Fibroblast of lung (primary cell): ENCODE measurements at regions not wholly inside any gene's neighbourhood (a gene's known extent, or its start where the extent isn't known, plus 50 kb on each side); places are given as distances from the start of the nearest gene placed in this dataset.

Experiments used
- DNase-seq, 2 donors: peaks; one replicate each; pipeline versions ENCODE4 v3.0.0 to v3.0.0-alpha.2; 2010; ENCODE audit warnings: low read depth in 2 of 2
- H2AFZ ChIP-seq: 2 replicates; pipeline ENCODE4 v1.5.1; 2012; ENCODE audit warnings: low read length, control low read depth, inconsistent platforms
- H3K27ac ChIP-seq: 2 replicates; pipeline ENCODE4 v1.5.1; 2011; ENCODE audit warnings: low read length, control low read depth; ENCODE audit not compliant: insufficient read depth
- H3K27me3 ChIP-seq: 2 replicates; pipeline ENCODE4 v1.5.1; 2011; ENCODE audit warnings: mild to moderate bottlenecking, low read length; ENCODE audit not compliant: control insufficient read depth, insufficient read depth
- H3K36me3 ChIP-seq: 2 replicates; pipeline ENCODE4 v1.5.1; 2011; ENCODE audit warnings: low read length; ENCODE audit not compliant: control insufficient read depth, insufficient read depth
- H3K4me1 ChIP-seq: 2 replicates; pipeline ENCODE4 v1.5.1; 2011; ENCODE audit warnings: low read length; ENCODE audit not compliant: control insufficient read depth, insufficient read depth; ENCODE audit errors: extremely low read depth
- H3K4me2 ChIP-seq: 2 replicates; pipeline ENCODE4 v1.5.1; 2011; ENCODE audit warnings: low read length, control low read depth; ENCODE audit not compliant: insufficient read depth; ENCODE audit errors: extremely low read depth
- H3K4me3 ChIP-seq, 4 experiments: fragments of 200-600 bp in 1 of 4; sonication (generic) in 1 of 4; replicated peaks in 1 of 4; 2 replicates each; pipeline ENCODE4 v1.5.1; 2011 to 2016; ENCODE audit warnings: low read length in 4 of 4, low read depth in 3 of 4, mild to moderate bottlenecking in 3 of 4, control low read depth in 2 of 4, inconsistent platforms in 1 of 4, mixed read lengths in 1 of 4; ENCODE audit not compliant: insufficient read depth in 1 of 4; ENCODE audit errors: control extremely low read depth in 1 of 4
- H3K79me2 ChIP-seq: 2 replicates; pipeline ENCODE4 v1.5.1; 2012; ENCODE audit warnings: mild to moderate bottlenecking, low read length, inconsistent platforms; ENCODE audit not compliant: control insufficient read depth, insufficient read depth
- H3K9ac ChIP-seq: 2 replicates; pipeline ENCODE4 v1.5.1; 2011; ENCODE audit warnings: mild to moderate bottlenecking, low read length, control low read depth; ENCODE audit not compliant: insufficient read depth
- H3K9me3 ChIP-seq: 2 replicates; pipeline ENCODE4 v1.5.1; 2012; ENCODE audit warnings: low read depth, low read length; ENCODE audit not compliant: control insufficient read depth, insufficient read depth
- H4K20me1 ChIP-seq: 2 replicates; pipeline ENCODE4 v1.5.1; 2011; ENCODE audit warnings: low read length; ENCODE audit not compliant: control insufficient read depth, insufficient read depth; ENCODE audit errors: extremely low read depth
- EZH2 ChIP-seq: IDR thresholded peaks from 2 replicates; pipeline ENCODE4 v1.5.1; 2012; ENCODE audit warnings: low read length, control low read depth, mild to moderate bottlenecking; ENCODE audit errors: missing control alignments
- TF ChIP-seq, protein P1 (sequence below), 2 donors: IDR thresholded peaks in 1 of 2; conservative IDR thresholded peaks in 1 of 2; 1 replicate in 1 of 2; 2 replicates in 1 of 2; pipeline ENCODE4 v1.5.1; 2011 to 2012; ENCODE audit warnings: low read length in 2 of 2, control low read depth in 1 of 2, inconsistent platforms in 1 of 2, low read depth in 1 of 2, mild to moderate bottlenecking in 1 of 2

DNA sequence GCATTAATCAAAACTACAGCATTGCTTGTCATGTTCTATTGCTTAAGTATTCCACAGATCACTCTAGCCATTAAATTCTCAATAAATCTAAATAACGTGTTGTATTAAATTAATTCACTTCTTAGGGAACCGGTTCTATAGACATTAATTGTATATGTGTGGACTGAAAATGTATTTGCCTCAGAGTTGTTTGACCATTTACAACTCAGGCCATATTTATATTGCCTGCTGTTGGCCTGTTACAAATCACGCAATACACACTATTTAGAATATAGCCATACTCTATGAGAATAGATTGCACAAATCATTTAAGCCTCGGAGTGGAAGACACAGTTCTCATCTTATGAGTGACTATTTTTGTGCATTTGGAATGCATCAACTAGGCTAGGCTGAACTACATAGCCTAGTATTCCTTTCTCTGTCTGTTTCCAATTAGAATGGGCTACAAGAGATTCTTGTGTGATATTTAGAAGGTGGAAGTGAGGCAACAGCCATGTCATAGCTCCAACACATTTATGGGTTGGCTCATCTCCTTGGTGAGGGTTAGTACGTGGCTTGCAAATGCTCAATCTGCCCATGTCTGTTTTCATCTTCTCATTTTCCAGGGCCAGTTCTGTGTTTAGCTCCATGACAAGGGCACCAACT is 1116.1 kb downstream of the PCDH9 start:
- Histone ChIP-seq H3K79me2 (no peaks in the 10 kb centered on the region), H3K27ac (no peak overlapping the region), H3K27me3 (no peaks in the 10 kb centered on the region), H3K4me1 (no peaks in the 10 kb centered on the region), H3K4me2 (no peak overlapping the region), H3K9ac (no peak overlapping the region), H3K9me3 (no peaks in the 10 kb centered on the region), H3K36me3 (no peaks in the 10 kb centered on the region), H4K20me1 (no peaks in the 10 kb centered on the region), H2AFZ (no peak overlapping the region), H3K4me3 (no peak overlapping the region)
- TF ChIP-seq, protein P1, sequence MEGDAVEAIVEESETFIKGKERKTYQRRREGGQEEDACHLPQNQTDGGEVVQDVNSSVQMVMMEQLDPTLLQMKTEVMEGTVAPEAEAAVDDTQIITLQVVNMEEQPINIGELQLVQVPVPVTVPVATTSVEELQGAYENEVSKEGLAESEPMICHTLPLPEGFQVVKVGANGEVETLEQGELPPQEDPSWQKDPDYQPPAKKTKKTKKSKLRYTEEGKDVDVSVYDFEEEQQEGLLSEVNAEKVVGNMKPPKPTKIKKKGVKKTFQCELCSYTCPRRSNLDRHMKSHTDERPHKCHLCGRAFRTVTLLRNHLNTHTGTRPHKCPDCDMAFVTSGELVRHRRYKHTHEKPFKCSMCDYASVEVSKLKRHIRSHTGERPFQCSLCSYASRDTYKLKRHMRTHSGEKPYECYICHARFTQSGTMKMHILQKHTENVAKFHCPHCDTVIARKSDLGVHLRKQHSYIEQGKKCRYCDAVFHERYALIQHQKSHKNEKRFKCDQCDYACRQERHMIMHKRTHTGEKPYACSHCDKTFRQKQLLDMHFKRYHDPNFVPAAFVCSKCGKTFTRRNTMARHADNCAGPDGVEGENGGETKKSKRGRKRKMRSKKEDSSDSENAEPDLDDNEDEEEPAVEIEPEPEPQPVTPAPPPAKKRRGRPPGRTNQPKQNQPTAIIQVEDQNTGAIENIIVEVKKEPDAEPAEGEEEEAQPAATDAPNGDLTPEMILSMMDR (conservative IDR thresholded peaks at IDR 0.05 in 1 of 2, IDR thresholded peaks at IDR 0.05 in 1 of 2; ENCODE audit: low read depth in 1 of 2, low read length in 2 of 2), result no peak
- no peak for TF ChIP-seq EZH2
- DNase-seq, result no peak

DNA sequence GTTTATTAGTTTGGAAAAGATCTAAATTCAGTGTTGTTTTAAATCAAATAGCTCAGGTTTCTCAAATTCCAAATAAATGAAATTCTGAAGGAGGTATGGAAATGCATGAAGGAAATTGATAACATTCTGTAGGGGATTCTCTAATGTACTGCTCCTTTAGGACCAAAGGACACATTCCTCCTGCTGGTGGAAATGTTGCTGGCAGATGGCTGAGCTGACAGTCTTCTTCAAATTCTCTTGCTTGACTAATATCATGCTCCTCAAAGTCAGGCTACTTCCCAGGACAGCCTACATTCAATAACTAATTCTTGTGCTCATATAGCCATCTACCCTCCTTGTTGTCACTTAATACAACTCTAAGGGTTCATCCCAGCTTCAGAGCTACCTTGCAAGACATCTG is 1118.5 kb downstream of the PCDH9 start:
- no peak for DNase-seq
- Histone ChIP-seq H3K9ac (no peak overlapping the region), H4K20me1 (no peaks in the 10 kb centered on the region), H3K27ac (no peak overlapping the region), H3K4me2 (no peak overlapping the region), H3K27me3 (no peaks in the 10 kb centered on the region), H3K4me3 (no peak overlapping the region), H2AFZ (no peak overlapping the region), H3K9me3 (no peaks in the 10 kb centered on the region), H3K79me2 (no peaks in the 10 kb centered on the region), H3K4me1 (no peaks in the 10 kb centered on the region), H3K36me3 (no peaks in the 10 kb centered on the region)
- TF ChIP-seq EZH2, result no peak
- TF ChIP-seq, protein P1 (conservative IDR thresholded peaks at IDR 0.05 in 1 of 2, IDR thresholded peaks at IDR 0.05 in 1 of 2; ENCODE audit: low read depth in 1 of 2, low read length in 2 of 2), result no peak

DNA sequence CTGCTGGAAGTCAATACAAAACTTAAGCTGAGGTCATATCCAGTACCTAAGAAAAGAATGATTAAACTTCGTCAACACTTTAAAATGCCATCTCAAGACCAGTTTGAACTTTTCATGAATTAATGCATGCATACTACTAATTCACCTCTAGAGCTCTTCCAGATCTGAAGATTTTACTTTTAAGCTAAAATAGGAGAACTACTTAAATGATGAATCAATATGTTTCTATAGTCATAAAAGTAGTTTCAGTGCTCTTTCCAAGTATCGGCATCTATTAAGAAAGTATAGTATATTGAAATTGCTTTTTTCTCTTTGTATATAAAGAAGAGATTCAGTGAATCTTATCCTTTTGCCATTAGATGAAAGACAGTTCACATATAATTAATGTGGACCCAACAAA is 1123.9 kb downstream of the PCDH9 start:
- no peak for DNase-seq

More for the DNA sequence above, 1123.9 kb downstream of the PCDH9 start:
- H3K4me1 ChIP-seq, result no peaks in the 10 kb centered on the region
- H4K20me1 ChIP-seq, result no peaks in the 10 kb centered on the region
- H2AFZ ChIP-seq, result no peak overlapping the region
- TF ChIP-seq, protein P1 (conservative IDR thresholded peaks at IDR 0.05 in 1 of 2, IDR thresholded peaks at IDR 0.05 in 1 of 2; ENCODE audit: low read depth in 1 of 2, low read length in 2 of 2), result no peak
- TF ChIP-seq EZH2, result no peak
- no peak overlapping the region for H3K4me3 ChIP-seq
- H3K4me2 ChIP-seq, result no peak overlapping the region
- no peaks in the 10 kb centered on the region for H3K36me3 ChIP-seq
- no peak overlapping the region for H3K9ac ChIP-seq
- H3K79me2 ChIP-seq, result no peaks in the 10 kb centered on the region
- no peaks in the 10 kb centered on the region for H3K9me3 ChIP-seq
- H3K27ac ChIP-seq, result no peak overlapping the region
- no peaks in the 10 kb centered on the region for H3K27me3 ChIP-seq
